B cell (primary cell): ENCODE measurements at regions not wholly inside any gene's neighbourhood (a gene's known extent, or its start where the extent isn't known, plus 50 kb on each side); places are given as distances from the start of the nearest gene placed in this dataset.

Source experiments
- CTCF ChIP-seq: fragments of 200-600 bp; IDR thresholded peaks from one replicate; pipeline ENCODE4 v1.8.0; 2022; ENCODE audit warnings: antibody characterized with exemption, mild to moderate bottlenecking
- EZH2 ChIP-seq: IDR thresholded peaks from 2 replicates; pipeline ENCODE4 v1.6.1; 2012; ENCODE audit warnings: borderline replicate concordance, low read depth, mild to moderate bottlenecking, moderate library complexity, low read length; ENCODE audit not compliant: insufficient read depth, poor library complexity, severe bottlenecking

DNA sequence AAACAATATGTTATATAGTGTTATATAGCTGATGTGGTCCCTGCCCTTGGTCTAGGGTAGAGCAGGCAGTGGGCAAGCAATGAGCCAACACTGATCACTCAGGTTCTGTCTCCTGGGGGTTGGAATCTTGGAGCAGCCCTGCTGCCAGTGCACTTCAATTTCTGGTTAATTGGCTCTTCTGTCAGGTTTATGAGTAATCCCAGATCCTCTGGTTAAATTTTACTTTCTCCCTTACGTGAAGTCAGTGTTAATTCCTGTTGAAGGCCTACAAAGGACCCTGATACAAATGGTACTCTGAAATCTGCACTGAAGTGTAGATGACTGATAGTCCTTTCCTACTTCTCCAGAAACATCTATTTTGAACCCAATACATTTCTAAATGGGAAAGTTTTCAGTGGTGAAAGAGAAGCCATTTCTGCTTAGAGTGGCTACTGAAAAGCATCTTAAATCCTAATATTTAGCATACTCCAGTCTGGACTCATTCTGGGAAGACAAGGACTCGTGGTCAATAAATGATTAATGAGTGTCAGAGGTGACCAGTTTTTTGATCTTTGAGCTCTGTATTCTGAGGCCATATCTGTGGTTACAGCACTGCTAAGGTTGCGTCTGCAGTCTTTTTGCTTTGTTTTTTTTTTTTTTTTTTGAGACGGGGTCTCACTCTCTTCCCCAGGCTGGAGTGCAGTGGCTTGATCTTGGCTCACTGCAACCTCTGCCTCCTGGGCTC, 442.4 kb downstream of the KIF4B start:
- no peak for TF ChIP-seq CTCF
- no peak for TF ChIP-seq EZH2
